ENCODE measurements at regions not wholly inside any gene's neighbourhood (a gene's known extent, or its start where the extent isn't known, plus 50 kb on each side); places are given as distances from the start of the nearest gene placed in this dataset.

DNA sequence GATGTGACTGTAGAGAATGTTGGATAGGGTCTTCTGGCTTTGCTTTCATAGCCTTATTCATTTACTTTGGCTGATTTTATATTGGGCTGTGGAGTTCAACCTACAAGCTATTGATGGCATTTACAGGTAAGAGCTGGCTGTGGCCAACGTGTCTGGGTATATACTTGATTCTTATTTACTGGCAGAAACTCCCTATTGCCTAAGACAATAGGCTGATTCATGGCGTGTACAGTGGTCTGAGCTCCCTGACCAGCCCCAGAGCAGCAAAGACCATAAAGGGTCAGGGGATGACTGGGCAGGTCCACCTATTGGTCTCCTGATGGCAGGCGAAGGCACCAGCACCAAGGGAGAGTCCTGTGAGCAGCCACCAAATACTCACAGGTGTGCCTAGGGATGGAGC lies 190.2 kb upstream of the DMRTA1 start:
- Histone ChIP-seq H4K20me1 (ENCODE audit: insufficient read depth) (no peaks in the 10 kb centered on the region), H3K4me2 (no peak overlapping the region), H2AFZ (ENCODE audit: low read depth) (no peak overlapping the region), H3K9ac (no peak overlapping the region), H3K79me2 (ENCODE audit: insufficient read depth, low read depth) (no peaks in the 10 kb centered on the region), H3K27ac (no peak overlapping the region), H3K27me3 (ENCODE audit: insufficient read depth, low read depth) (no peaks in the 10 kb centered on the region), H3K36me3 (ENCODE audit: insufficient read depth) (no peaks in the 10 kb centered on the region), H3K4me1 (ENCODE audit: low read depth, poor library complexity, severe bottlenecking) (no peaks in the 10 kb centered on the region), H3K4me3 (IDR thresholded peaks at IDR 0.05; ENCODE audit: insufficient read depth, low read depth, low read length) (no peak overlapping the region)
- TF ChIP-seq, protein P1, sequence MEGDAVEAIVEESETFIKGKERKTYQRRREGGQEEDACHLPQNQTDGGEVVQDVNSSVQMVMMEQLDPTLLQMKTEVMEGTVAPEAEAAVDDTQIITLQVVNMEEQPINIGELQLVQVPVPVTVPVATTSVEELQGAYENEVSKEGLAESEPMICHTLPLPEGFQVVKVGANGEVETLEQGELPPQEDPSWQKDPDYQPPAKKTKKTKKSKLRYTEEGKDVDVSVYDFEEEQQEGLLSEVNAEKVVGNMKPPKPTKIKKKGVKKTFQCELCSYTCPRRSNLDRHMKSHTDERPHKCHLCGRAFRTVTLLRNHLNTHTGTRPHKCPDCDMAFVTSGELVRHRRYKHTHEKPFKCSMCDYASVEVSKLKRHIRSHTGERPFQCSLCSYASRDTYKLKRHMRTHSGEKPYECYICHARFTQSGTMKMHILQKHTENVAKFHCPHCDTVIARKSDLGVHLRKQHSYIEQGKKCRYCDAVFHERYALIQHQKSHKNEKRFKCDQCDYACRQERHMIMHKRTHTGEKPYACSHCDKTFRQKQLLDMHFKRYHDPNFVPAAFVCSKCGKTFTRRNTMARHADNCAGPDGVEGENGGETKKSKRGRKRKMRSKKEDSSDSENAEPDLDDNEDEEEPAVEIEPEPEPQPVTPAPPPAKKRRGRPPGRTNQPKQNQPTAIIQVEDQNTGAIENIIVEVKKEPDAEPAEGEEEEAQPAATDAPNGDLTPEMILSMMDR (conservative IDR thresholded peaks at IDR 0.05; ENCODE audit: low read depth, low read length) = no peak

DNA sequence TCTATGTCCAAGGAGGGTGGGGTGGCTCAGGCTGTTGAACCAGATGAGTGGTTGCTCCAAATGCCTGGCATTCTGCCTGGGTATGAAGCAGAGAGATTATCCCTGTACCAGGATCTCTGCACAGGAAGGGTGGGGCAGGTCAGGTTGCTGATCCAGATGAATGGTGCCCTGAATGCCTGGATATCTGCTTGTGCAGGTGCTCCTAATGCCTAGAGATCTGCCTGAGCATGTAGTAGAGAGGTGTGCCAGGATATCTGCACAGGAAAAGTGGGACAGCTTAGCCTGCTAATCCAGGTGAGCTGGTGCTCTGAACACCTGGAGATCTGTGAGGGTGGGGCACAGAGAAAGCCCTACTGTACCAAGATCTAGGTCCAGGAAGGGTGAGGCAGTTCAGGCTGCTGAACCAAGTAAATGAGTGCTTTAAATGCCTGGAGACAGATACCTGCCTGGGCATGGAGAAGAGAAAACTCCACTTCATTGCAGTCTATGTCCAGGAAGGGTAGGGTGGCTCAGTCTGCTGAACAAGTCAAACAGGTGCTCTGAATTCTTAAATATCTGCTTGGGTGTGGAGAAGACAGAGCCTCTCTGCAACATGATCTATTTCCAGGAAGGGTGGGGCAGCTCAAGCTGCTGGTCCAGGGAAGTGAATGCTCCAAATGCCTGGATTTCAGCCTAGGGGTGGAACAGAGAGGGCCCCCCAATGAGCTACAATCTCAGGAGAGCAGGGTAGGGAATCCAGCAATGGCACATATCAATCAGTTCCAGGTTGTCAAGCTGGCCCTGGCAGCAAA lies 189.4 kb upstream of the DMRTA1 start:
- H3K27ac ChIP-seq = no peak overlapping the region
- no peak overlapping the region for H2AFZ ChIP-seq (ENCODE audit: low read depth)
- H3K79me2 ChIP-seq (ENCODE audit: insufficient read depth, low read depth) = no peaks in the 10 kb centered on the region
- H3K36me3 ChIP-seq (ENCODE audit: insufficient read depth) = no peaks in the 10 kb centered on the region
- TF ChIP-seq, protein P1 (conservative IDR thresholded peaks at IDR 0.05; ENCODE audit: low read depth, low read length) = no peak
- H3K9ac ChIP-seq = no peak overlapping the region
- H3K4me2 ChIP-seq = no peak overlapping the region
- no peaks in the 10 kb centered on the region for H3K4me1 ChIP-seq (ENCODE audit: low read depth, poor library complexity, severe bottlenecking)
- H4K20me1 ChIP-seq (ENCODE audit: insufficient read depth) = no peaks in the 10 kb centered on the region
- H3K4me3 ChIP-seq (IDR thresholded peaks at IDR 0.05; ENCODE audit: insufficient read depth, low read depth, low read length) = no peak overlapping the region
- no peaks in the 10 kb centered on the region for H3K27me3 ChIP-seq (ENCODE audit: insufficient read depth, low read depth)

DNA sequence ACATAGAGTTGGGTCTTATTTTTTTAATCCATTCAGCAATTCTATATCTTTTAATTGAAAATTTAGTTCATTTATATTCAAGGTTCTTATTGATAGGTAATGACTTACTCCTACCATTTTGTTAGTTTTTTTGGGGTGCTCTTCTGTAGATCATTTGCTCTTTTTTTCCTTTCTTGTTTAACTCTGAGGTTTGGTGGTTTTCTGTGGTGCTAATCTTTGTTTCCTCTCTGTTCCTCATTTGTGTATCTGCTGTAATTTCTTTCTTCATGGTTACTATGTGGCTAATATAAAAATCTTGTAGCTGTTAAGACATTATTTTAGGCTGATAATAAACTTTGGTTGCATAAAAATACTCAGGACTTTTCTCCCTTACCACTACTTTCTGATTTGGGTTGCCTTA lies 181.6 kb upstream of the DMRTA1 start:
- H3K4me3 ChIP-seq (IDR thresholded peaks at IDR 0.05; ENCODE audit: insufficient read depth, low read depth, low read length) = no peak overlapping the region
- no peaks in the 10 kb centered on the region for H4K20me1 ChIP-seq (ENCODE audit: insufficient read depth)
- H3K4me1 ChIP-seq (ENCODE audit: low read depth, poor library complexity, severe bottlenecking) = no peaks in the 10 kb centered on the region
- TF ChIP-seq, protein P1 (conservative IDR thresholded peaks at IDR 0.05; ENCODE audit: low read depth, low read length) = no peak
- H2AFZ ChIP-seq (ENCODE audit: low read depth) = no peak overlapping the region
- H3K79me2 ChIP-seq (ENCODE audit: insufficient read depth, low read depth) = no peaks in the 10 kb centered on the region
- H3K27ac ChIP-seq = no peak overlapping the region
- no peak overlapping the region for H3K4me2 ChIP-seq
- H3K27me3 ChIP-seq (ENCODE audit: insufficient read depth, low read depth) = no peaks in the 10 kb centered on the region
- H3K9ac ChIP-seq = no peak overlapping the region
- H3K36me3 ChIP-seq (ENCODE audit: insufficient read depth) = no peaks in the 10 kb centered on the region

DNA sequence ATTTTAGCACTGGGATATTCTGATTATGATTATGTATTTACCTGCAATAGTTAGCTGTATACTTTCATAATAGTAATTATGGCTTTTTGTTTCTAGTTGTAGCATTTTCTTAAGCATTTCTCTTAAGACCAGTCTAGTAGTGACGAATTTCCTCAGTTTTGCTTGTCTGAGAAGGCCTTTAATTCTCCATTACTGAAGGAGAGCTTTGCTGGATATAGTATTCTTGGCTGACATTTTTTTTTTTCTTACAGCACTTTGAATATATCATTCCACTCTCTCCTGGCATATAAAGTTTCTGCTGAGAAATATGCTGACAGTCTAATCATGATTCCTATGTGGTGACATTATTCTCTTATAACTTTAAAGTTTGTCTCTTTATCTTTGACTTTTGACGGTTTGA lies 181.1 kb upstream of the DMRTA1 start:
- Histone ChIP-seq H3K27ac (no peak overlapping the region), H3K4me1 (ENCODE audit: low read depth, poor library complexity, severe bottlenecking) (no peaks in the 10 kb centered on the region), H3K4me2 (no peak overlapping the region), H3K36me3 (ENCODE audit: insufficient read depth) (no peaks in the 10 kb centered on the region), H4K20me1 (ENCODE audit: insufficient read depth) (no peaks in the 10 kb centered on the region), H2AFZ (ENCODE audit: low read depth) (no peak overlapping the region), H3K79me2 (ENCODE audit: insufficient read depth, low read depth) (no peaks in the 10 kb centered on the region), H3K4me3 (IDR thresholded peaks at IDR 0.05; ENCODE audit: insufficient read depth, low read depth, low read length) (no peak overlapping the region), H3K27me3 (ENCODE audit: insufficient read depth, low read depth) (no peaks in the 10 kb centered on the region), H3K9ac (no peak overlapping the region)
- TF ChIP-seq, protein P1 (conservative IDR thresholded peaks at IDR 0.05; ENCODE audit: low read depth, low read length) = no peak
